OCI-LY7 (cell line): ENCODE measurements at regions not wholly inside any gene's neighbourhood (a gene's known extent, or its start where the extent isn't known, plus 50 kb on each side); places are given as distances from the start of the nearest gene placed in this dataset.

Source experiments
- BruUV-seq: library from RNA; stranded (reverse); fragments of 400-500 nt; replicated peaks from 2 replicates; lab custom pipeline; 2021; lab: Mats Ljungman, UMichigan
- CTCF ChIA-PET: fragments of 300-600 bp; sonication (Branson Sonifier 250); formaldehyde crosslinking; loops from one replicate; lab custom pipeline; 2022; ENCODE audit warnings: antibody characterized with exemption; ENCODE audit not compliant: unreplicated experiment; lab: Charles Lee
- POLR2A ChIA-PET: fragments of 300-600 bp; sonication (Branson Sonifier 250); formaldehyde crosslinking; loops from one replicate; lab custom pipeline; 2022; ENCODE audit warnings: antibody characterized with exemption; lab: Charles Lee
- DNase-seq: peaks from one replicate; pipeline ENCODE4 v3.0.0-alpha.2; 2015; ENCODE audit warnings: low spot score
- H2AFZ ChIP-seq: fragments of 200-600 bp; sonication (generic), shearing (Covaris generic); 2 replicates; pipeline ENCODE4 v1.6.1; 2014; ENCODE audit warnings: mild to moderate bottlenecking, antibody characterized with exemption, low read length, moderate library complexity
- H3K27ac ChIP-seq: fragments of 200-600 bp; sonication (generic); 2 replicates; pipeline ENCODE4 v1.5.1; 2014; ENCODE audit warnings: mixed run types, low read depth, mild to moderate bottlenecking, moderate library complexity, low read length, inconsistent platforms; ENCODE audit not compliant: poor library complexity, severe bottlenecking
- H3K36me3 ChIP-seq: fragments of 200-600 bp; sonication (generic); 2 replicates; pipeline ENCODE4 v1.6.1; 2014; ENCODE audit warnings: mild to moderate bottlenecking, antibody characterized with exemption, low read length, moderate library complexity, mixed read lengths; ENCODE audit not compliant: insufficient read depth
- H3K4me1 ChIP-seq: fragments of 200-600 bp; sonication (generic); 2 replicates; pipeline ENCODE4 v1.5.1; 2014; ENCODE audit warnings: mild to moderate bottlenecking, low read length; ENCODE audit not compliant: insufficient read depth, poor library complexity, severe bottlenecking
- H3K4me2 ChIP-seq: fragments of 200-600 bp; sonication (generic); 2 replicates; pipeline ENCODE4 v1.6.1; 2014; ENCODE audit warnings: mild to moderate bottlenecking, low read length
- H3K4me3 ChIP-seq: fragments of 200-600 bp; sonication (generic); 2 replicates; pipeline ENCODE4 v1.5.1; 2014; ENCODE audit warnings: mild to moderate bottlenecking, low read depth, low read length; ENCODE audit not compliant: poor library complexity, severe bottlenecking
- H3K79me2 ChIP-seq: fragments of 200-600 bp; sonication (generic); 2 replicates; pipeline ENCODE4 v1.6.1; 2016; ENCODE audit warnings: low read depth, mild to moderate bottlenecking, low read length, moderate library complexity, mixed read lengths; ENCODE audit not compliant: insufficient read depth
- H3K9me2 ChIP-seq: fragments of 200-600 bp; sonication (generic); 2 replicates; pipeline ENCODE4 v1.6.1; 2016; ENCODE audit warnings: mild to moderate bottlenecking, low read length, mixed read lengths; ENCODE audit not compliant: insufficient read depth
- H3K9me3 ChIP-seq: fragments of 200-600 bp; sonication (generic); 2 replicates; pipeline ENCODE4 v1.6.1; 2014; ENCODE audit warnings: mild to moderate bottlenecking, mixed run types, low read length, mixed read lengths
- H4K20me1 ChIP-seq: fragments of 200-600 bp; sonication (generic); 2 replicates; pipeline ENCODE4 v1.6.1; 2014; ENCODE audit warnings: mild to moderate bottlenecking, antibody characterized with exemption, low read length, moderate library complexity, mixed read lengths; ENCODE audit not compliant: insufficient read depth
- EZH2phosphoT487 ChIP-seq: fragments of 200-600 bp; sonication (generic); IDR thresholded peaks from 2 replicates; pipeline ENCODE4 v1.6.1; 2018; ENCODE audit warnings: low read depth, borderline replicate concordance, mild to moderate bottlenecking, mixed run types, antibody characterized with exemption, low read length, moderate library complexity, mixed read lengths
- intact Hi-C: fragments of 100-400 bp; cut with micrococcal nuclease; formaldehyde crosslinking; loops from one replicate; pipeline ENCODE4 v1.10.0; 2022; ENCODE audit not compliant: unreplicated experiment
- TF ChIP-seq, protein P1 (sequence below): fragments of 200-600 bp; sonication (generic); conservative IDR thresholded peaks from 2 replicates; pipeline ENCODE4 v1.5.1; 2014; ENCODE audit warnings: mild to moderate bottlenecking, antibody characterized with exemption, low read length, moderate library complexity, mixed read lengths

DNA sequence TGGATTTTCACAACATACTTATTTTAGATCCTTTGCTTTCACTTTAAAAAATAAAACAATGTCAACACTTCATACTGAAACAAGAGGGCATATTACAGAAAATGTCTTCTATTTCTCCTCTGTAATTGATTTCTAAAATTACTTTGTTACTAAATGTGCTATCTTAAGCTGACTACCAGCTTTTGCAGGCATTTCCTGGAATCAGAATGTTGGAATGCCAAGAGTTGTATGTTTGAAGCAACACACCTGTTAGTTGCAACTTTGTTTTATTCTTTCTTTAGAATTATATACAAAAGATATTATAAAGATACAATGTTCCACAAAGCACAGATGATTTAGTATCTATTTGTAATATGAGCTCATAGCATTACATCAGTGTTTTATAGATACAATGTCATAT is 62.5 kb upstream of the TMEM170B start:
- Histone ChIP-seq H2AFZ (no peak overlapping the region), H3K4me1 (no peaks in the 10 kb centered on the region), H3K4me3 (no peak overlapping the region), H3K9me3 (no peaks in the 10 kb centered on the region), H3K9me2 (no peaks in the 10 kb centered on the region), H4K20me1 (no peaks in the 10 kb centered on the region), H3K27ac (no peak overlapping the region), H3K36me3 (no peaks in the 10 kb centered on the region), H3K4me2 (no peak overlapping the region), H3K79me2 (no peaks in the 10 kb centered on the region)
- DNase-seq: no peak
- TF ChIP-seq EZH2phosphoT487: no peak
- TF ChIP-seq, protein P1, sequence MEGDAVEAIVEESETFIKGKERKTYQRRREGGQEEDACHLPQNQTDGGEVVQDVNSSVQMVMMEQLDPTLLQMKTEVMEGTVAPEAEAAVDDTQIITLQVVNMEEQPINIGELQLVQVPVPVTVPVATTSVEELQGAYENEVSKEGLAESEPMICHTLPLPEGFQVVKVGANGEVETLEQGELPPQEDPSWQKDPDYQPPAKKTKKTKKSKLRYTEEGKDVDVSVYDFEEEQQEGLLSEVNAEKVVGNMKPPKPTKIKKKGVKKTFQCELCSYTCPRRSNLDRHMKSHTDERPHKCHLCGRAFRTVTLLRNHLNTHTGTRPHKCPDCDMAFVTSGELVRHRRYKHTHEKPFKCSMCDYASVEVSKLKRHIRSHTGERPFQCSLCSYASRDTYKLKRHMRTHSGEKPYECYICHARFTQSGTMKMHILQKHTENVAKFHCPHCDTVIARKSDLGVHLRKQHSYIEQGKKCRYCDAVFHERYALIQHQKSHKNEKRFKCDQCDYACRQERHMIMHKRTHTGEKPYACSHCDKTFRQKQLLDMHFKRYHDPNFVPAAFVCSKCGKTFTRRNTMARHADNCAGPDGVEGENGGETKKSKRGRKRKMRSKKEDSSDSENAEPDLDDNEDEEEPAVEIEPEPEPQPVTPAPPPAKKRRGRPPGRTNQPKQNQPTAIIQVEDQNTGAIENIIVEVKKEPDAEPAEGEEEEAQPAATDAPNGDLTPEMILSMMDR: no peak
- BruUV-seq: no TSS peak
- ChIA-PET POLR2A (interaction anchor here (1.6 kb wide), 1 partner anchor 92 kb away, joined by 3 read pairs; no protein-coding TSS in a partner anchor), CTCF (no interaction called here)
- intact Hi-C loops: no loop called here

DNA sequence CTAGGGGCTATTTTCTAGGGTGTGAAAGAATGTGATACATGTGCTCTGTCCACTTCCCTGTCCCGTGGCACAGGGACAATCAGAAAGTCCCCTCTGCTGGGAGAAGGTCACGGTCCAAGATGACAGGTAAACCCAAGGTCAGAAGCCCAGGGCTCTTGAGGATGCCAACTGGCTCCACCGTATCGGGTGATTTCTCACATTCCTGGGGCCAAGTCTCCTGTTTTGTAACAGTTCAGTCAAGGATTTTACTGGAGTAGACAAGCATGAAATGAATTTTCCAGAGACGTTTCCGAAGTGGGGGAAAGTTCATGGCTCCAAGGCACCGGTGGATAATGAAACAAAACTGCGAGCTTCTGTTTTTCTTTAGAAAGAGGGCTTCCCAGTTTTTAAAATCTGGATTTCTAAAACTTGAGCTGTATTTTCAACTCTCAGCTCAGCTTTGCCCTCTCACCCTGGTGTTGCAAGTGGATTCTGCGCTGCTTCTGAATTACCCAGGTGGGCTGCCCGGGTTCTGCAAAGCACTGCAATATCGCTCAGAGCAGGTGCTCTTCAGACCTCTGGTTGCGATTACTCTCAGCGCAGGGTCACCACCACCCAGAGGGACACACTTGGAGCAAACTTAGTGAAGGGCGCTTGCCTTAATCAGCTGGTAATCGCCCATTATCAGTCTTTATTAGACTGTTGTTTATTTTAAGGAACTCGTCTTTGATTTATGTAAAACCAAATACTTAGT is 64.4 kb upstream of the TMEM170B start:
- no peaks in the 10 kb centered on the region for H4K20me1 ChIP-seq
- BruUV-seq: no TSS peak
- peaks cover 9% of the 10 kb centered on the region for H3K4me1 ChIP-seq
- H3K27ac ChIP-seq: no peak overlapping the region
- no peaks in the 10 kb centered on the region for H3K9me2 ChIP-seq
- TF ChIP-seq, protein P1: no peak
- TF ChIP-seq EZH2phosphoT487: no peak
- intact Hi-C loops: no loop called here
- no peak for DNase-seq
- H3K4me3 ChIP-seq: no peak overlapping the region
- no peaks in the 10 kb centered on the region for H3K79me2 ChIP-seq
- ChIA-PET POLR2A (interaction anchor here (0.7 to 1.2 kb wide), 2 partner anchors 12 to 98 kb away, joined by 3 read pairs; no protein-coding TSS in a partner anchor), CTCF (no interaction called here)
- H3K4me2 ChIP-seq: no peak overlapping the region
- no peaks in the 10 kb centered on the region for H3K36me3 ChIP-seq
- no peak overlapping the region for H2AFZ ChIP-seq
- no peaks in the 10 kb centered on the region for H3K9me3 ChIP-seq

DNA sequence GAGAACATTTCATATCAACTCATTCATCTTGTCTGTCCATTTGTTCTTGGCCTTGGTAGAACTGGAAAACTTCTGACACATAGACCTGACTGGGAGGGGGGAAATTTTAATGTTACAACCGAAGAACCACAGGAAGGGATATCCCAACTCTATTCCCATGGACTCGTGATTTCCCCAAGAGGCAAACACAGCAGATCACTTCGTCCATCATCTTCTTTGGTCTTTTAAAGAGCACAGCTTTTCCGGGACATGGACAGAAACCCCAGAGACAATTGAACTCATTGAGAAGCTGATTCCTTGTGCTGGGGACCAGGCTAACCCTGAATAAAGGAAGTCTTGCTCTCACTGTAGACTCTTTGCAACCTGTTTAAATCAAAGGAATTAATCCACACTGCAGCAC is 66.3 kb upstream of the TMEM170B start:
- H3K36me3 ChIP-seq: no peaks in the 10 kb centered on the region
- CTCF ChIA-PET: no interaction called here
- no peaks in the 10 kb centered on the region for H3K9me3 ChIP-seq
- intact Hi-C loops: no loop called here
- no peak for TF ChIP-seq EZH2phosphoT487
- TF ChIP-seq, protein P1: no peak
- H3K27ac ChIP-seq: no peak overlapping the region
- H3K4me3 ChIP-seq: no peak overlapping the region
- H3K9me2 ChIP-seq: no peaks in the 10 kb centered on the region
- no peak overlapping the region for H2AFZ ChIP-seq
- H3K4me1 ChIP-seq: peaks cover 20% of the 10 kb centered on the region
- POLR2A ChIA-PET: no interaction called here
- no peaks in the 10 kb centered on the region for H4K20me1 ChIP-seq
- BruUV-seq: no TSS peak
- no peaks in the 10 kb centered on the region for H3K79me2 ChIP-seq
- H3K4me2 ChIP-seq: no peak overlapping the region
- DNase-seq: no peak
